H1 (cell line): ENCODE measurements at regions not wholly inside any gene's neighbourhood (a gene's known extent, or its start where the extent isn't known, plus 50 kb on each side); places are given as distances from the start of the nearest gene placed in this dataset.

Experiments used
- CHD1 ChIP-seq: IDR thresholded peaks from 2 replicates; pipeline ENCODE4 v1.6.1; 2012; ENCODE audit warnings: low read depth, low read length, improper control_type of control experiment
- CTCF ChIP-seq, 3 experiments: IDR thresholded peaks; 1 replicate in 2 of 3; 2 replicates in 1 of 3; pipeline versions ENCODE4 v1.5.1 to v1.6.1; 2011; ENCODE audit warnings: low read length in 3 of 3, mild to moderate bottlenecking in 3 of 3, inconsistent platforms in 2 of 3, low read depth in 1 of 3, moderate library complexity in 1 of 3; ENCODE audit not compliant: insufficient read depth in 1 of 3; ENCODE audit errors: control extremely low read depth in 1 of 3
- EP300 ChIP-seq, 2 experiments: IDR thresholded peaks; 1 replicate in 1 of 2; 2 replicates in 1 of 2; pipeline ENCODE4 v1.6.1; 2011 to 2012; ENCODE audit warnings: low read depth in 2 of 2, low read length in 2 of 2, mild to moderate bottlenecking in 2 of 2, borderline replicate concordance in 1 of 2, inconsistent platforms in 1 of 2, moderate library complexity in 1 of 2
- EZH2 ChIP-seq: fragments of 200-600 bp; sonication (generic); IDR thresholded peaks from 2 replicates; pipeline ENCODE4 v1.7.1; 2012; ENCODE audit warnings: low read depth, mild to moderate bottlenecking, moderate library complexity, low read length, inconsistent platforms; ENCODE audit not compliant: severe bottlenecking
- PHF8 ChIP-seq: fragments of 200-600 bp; sonication (generic); conservative IDR thresholded peaks from 2 replicates; pipeline ENCODE4 v1.7.1; 2012; ENCODE audit warnings: low read depth, mild to moderate bottlenecking, inconsistent platforms, low read length, moderate library complexity
- SRF ChIP-seq: IDR thresholded peaks from 2 replicates; pipeline ENCODE4 v1.6.1; 2011; ENCODE audit warnings: mild to moderate bottlenecking, low read depth, low read length, moderate library complexity
- YY1 ChIP-seq: IDR thresholded peaks from 2 replicates; pipeline ENCODE4 v1.6.1; 2011; ENCODE audit warnings: low read depth, mild to moderate bottlenecking, low read length

- TF ChIP-seq EP300 (IDR thresholded peaks at IDR 0.05; ENCODE audit: borderline replicate concordance in 1 of 2, low read depth in 2 of 2, low read length in 2 of 2) (no peak), EZH2 (no peak), SRF (no peak), PHF8 (no peak), CHD1 (no peak), CTCF (IDR thresholded peaks at IDR 0.05; ENCODE audit: control extremely low read depth in 1 of 3, insufficient read depth in 1 of 3, low read depth in 1 of 3, low read length in 3 of 3) (no peak), YY1 (no peak)
Measured at GRCh38 chr7:25926891-25927625, 224.9 kb upstream of the NFE2L3 start.
